RWPE2 (cell line): ENCODE measurements at regions not wholly inside any gene's neighbourhood (a gene's known extent, or its start where the extent isn't known, plus 50 kb on each side); places are given as distances from the start of the nearest gene placed in this dataset.

ENCODE experiments used
- ATAC-seq: fragments of 200-7000 bp; cut with Tn5 transposase; 3 replicates; pipeline ENCODE4 v1.9.1; 2021; ENCODE audit warnings: low read depth
- DNase-seq: peaks from one replicate; pipeline ENCODE4 v3.0.0-alpha.2; 2020; ENCODE audit warnings: low spot score
- H3K27ac ChIP-seq: fragments of 450-650 bp; 2 replicates; pipeline ENCODE4 v1.5.1; 2017; ENCODE audit warnings: mild to moderate bottlenecking; ENCODE audit not compliant: poor library complexity, severe bottlenecking
- H3K27me3 ChIP-seq: fragments of 250-450 bp; sonication (Bioruptor Pico); 2 replicates; pipeline ENCODE4 v1.5.1; 2021; ENCODE audit warnings: mild to moderate bottlenecking, moderate library complexity; ENCODE audit not compliant: insufficient read depth, poor library complexity, severe bottlenecking
- H3K36me3 ChIP-seq: fragments of 250-450 bp; sonication (Bioruptor Pico); 2 replicates; pipeline ENCODE4 v1.5.1; 2020; ENCODE audit warnings: low read depth, mild to moderate bottlenecking, moderate library complexity
- H3K4me1 ChIP-seq: fragments of 250-450 bp; sonication (Bioruptor Pico); 2 replicates; pipeline ENCODE4 v1.5.1; 2021; ENCODE audit warnings: mild to moderate bottlenecking, moderate library complexity; ENCODE audit not compliant: insufficient read depth, poor library complexity, severe bottlenecking
- H3K4me3 ChIP-seq: fragments of 250-450 bp; sonication (Bioruptor Pico); 2 replicates; pipeline ENCODE4 v1.5.1; 2021; ENCODE audit warnings: mild to moderate bottlenecking, moderate library complexity; ENCODE audit not compliant: severe bottlenecking
- H3K9me3 ChIP-seq: fragments of 250-450 bp; sonication (Bioruptor Pico); 2 replicates; pipeline ENCODE4 v1.5.1; 2021; ENCODE audit warnings: mild to moderate bottlenecking, moderate library complexity; ENCODE audit not compliant: severe bottlenecking
- CTCF ChIP-seq: fragments of 450-650 bp; IDR thresholded peaks from one replicate; pipeline ENCODE4 v1.5.1; 2017; ENCODE audit warnings: mild to moderate bottlenecking, moderate library complexity; ENCODE audit not compliant: poor library complexity, severe bottlenecking

- no peak overlapping the region for H3K27ac ChIP-seq
- H3K27me3 ChIP-seq = no peaks in the 10 kb centered on the region
- TF ChIP-seq CTCF = no peak
- ATAC-seq = no peak
- no peak for DNase-seq
- no peaks in the 10 kb centered on the region for H3K9me3 ChIP-seq
- H3K4me1 ChIP-seq = no peaks in the 10 kb centered on the region
- no peak overlapping the region for H3K4me3 ChIP-seq
- no peaks in the 10 kb centered on the region for H3K36me3 ChIP-seq
Observed at GRCh38 chr12:114903083-114903691, 219.2 kb upstream of the TBX3 start.

GRCh38 chr12:114902665-114903064 is 218.7 kb upstream of the TBX3 start:
- TF ChIP-seq CTCF = no peak
- no peak overlapping the region for H3K27ac ChIP-seq

GRCh38 chr12:114901316-114901715 is 217.3 kb upstream of the TBX3 start:
- Histone ChIP-seq H3K4me3 (no peak overlapping the region), H3K4me1 (no peaks in the 10 kb centered on the region), H3K27me3 (no peaks in the 10 kb centered on the region), H3K27ac (no peak overlapping the region), H3K9me3 (no peaks in the 10 kb centered on the region), H3K36me3 (no peaks in the 10 kb centered on the region)
- no peak for ATAC-seq
- TF ChIP-seq CTCF = no peak
- DNase-seq = no peak

More at GRCh38 chr12:114902665-114903064, 218.7 kb upstream of the TBX3 start:
- no peaks in the 10 kb centered on the region for H3K36me3 ChIP-seq
- H3K4me3 ChIP-seq = no peak overlapping the region
- DNase-seq (no peak), ATAC-seq (no peak)
- H3K9me3 ChIP-seq = no peaks in the 10 kb centered on the region
- no peaks in the 10 kb centered on the region for H3K4me1 ChIP-seq
- no peaks in the 10 kb centered on the region for H3K27me3 ChIP-seq

- Histone ChIP-seq H3K9me3 (no peaks in the 10 kb centered on the region), H3K4me3 (no peak overlapping the region), H3K4me1 (no peaks in the 10 kb centered on the region), H3K27me3 (no peaks in the 10 kb centered on the region), H3K27ac (no peak overlapping the region), H3K36me3 (no peaks in the 10 kb centered on the region)
- DNase-seq (no peak), ATAC-seq (no peak)
- TF ChIP-seq CTCF = no peak
Observed at GRCh38 chr12:114898159-114898558, 214.2 kb upstream of the TBX3 start.

- no peaks in the 10 kb centered on the region for H3K27me3 ChIP-seq
- no peaks in the 10 kb centered on the region for H3K9me3 ChIP-seq
- H3K4me1 ChIP-seq = no peaks in the 10 kb centered on the region
- no peak overlapping the region for H3K27ac ChIP-seq
- no peak overlapping the region for H3K4me3 ChIP-seq
- no peaks in the 10 kb centered on the region for H3K36me3 ChIP-seq
- DNase-seq = no peak
- ATAC-seq = no peak
- no peak for TF ChIP-seq CTCF
Observed at GRCh38 chr12:114895827-114896226, 211.9 kb upstream of the TBX3 start.
